Endothelial cell of umbilical vein (primary cell): ENCODE measurements at regions not wholly inside any gene's neighbourhood (a gene's known extent, or its start where the extent isn't known, plus 50 kb on each side); places are given as distances from the start of the nearest gene placed in this dataset.

Source experiments
- BruUV-seq: library from RNA; stranded (reverse); fragments of 400-500 nt; replicated peaks from 2 replicates; lab custom pipeline; 2021; lab: Mats Ljungman, UMichigan
- CTCF ChIA-PET: fragments of 300-600, 350-600 bp; sonication (Branson Sonifier 250); formaldehyde crosslinking; loops from one replicate; lab custom pipeline; 2021; ENCODE audit warnings: antibody characterized with exemption, inconsistent platforms; lab: Charles Lee
- POLR2A ChIA-PET: fragments of 300-600, 350-600 bp; sonication (Branson Sonifier 250); formaldehyde crosslinking; loops from one replicate; lab custom pipeline; 2021; ENCODE audit warnings: antibody characterized with exemption, inconsistent platforms; lab: Charles Lee
- DNase-seq: peaks from one replicate; pipeline ENCODE4 v3.0.0-alpha.2; 2011; ENCODE audit warnings: low read depth, low spot score
- FAIRE-seq: peaks from 2 replicates; lab custom pipeline; 2011; peaks lifted over from hg19 to GRCh38; lab: Jason Lieb, UNC
- H2AFZ ChIP-seq: 2 replicates; pipeline ENCODE4 v1.6.0; 2012; ENCODE audit warnings: low read depth, low read length, control low read depth, inconsistent platforms
- H3K27ac ChIP-seq: 2 replicates; pipeline ENCODE4 v1.5.1; 2011; ENCODE audit warnings: low read depth, mild to moderate bottlenecking, control low read depth, low read length, moderate library complexity; ENCODE audit not compliant: insufficient read depth
- H3K27me3 ChIP-seq, 2 experiments: 2 replicates each; pipeline versions ENCODE4 v1.6.0 to v1.6.1; 2011; ENCODE audit warnings: low read length in 2 of 2, mixed read lengths in 1 of 2; ENCODE audit not compliant: control insufficient read depth in 2 of 2, insufficient read depth in 2 of 2
- H3K36me3 ChIP-seq, 2 experiments: 2 replicates in 1 of 2; 3 replicates in 1 of 2; pipeline ENCODE4 v1.5.1; 2011; ENCODE audit warnings: low read length in 2 of 2, mild to moderate bottlenecking in 1 of 2, moderate library complexity in 1 of 2; ENCODE audit not compliant: control insufficient read depth in 2 of 2, insufficient read depth in 2 of 2; ENCODE audit errors: extremely low read depth in 1 of 2
- H3K4me1 ChIP-seq: 3 replicates; pipeline ENCODE4 v1.5.1; 2011; ENCODE audit warnings: mild to moderate bottlenecking, low read length; ENCODE audit not compliant: control insufficient read depth, insufficient read depth; ENCODE audit errors: extremely low read depth
- H3K4me2 ChIP-seq: 2 replicates; pipeline ENCODE4 v1.6.1; 2011; ENCODE audit warnings: low read length, control low read depth, mixed read lengths; ENCODE audit not compliant: insufficient read depth
- H3K4me3 ChIP-seq, 3 experiments: fragments of 200-600 bp in 1 of 3; sonication (generic), shearing (Covaris generic) in 1 of 3; replicated peaks in 1 of 3; 2 replicates each; pipeline ENCODE4 v1.5.1; 2011 to 2016; ENCODE audit warnings: control low read depth in 3 of 3, low read length in 3 of 3, mild to moderate bottlenecking in 2 of 3, inconsistent platforms in 1 of 3, low read depth in 1 of 3, moderate library complexity in 1 of 3; ENCODE audit not compliant: insufficient read depth in 1 of 3
- H3K79me2 ChIP-seq: 2 replicates; pipeline ENCODE4 v1.6.0; 2012; ENCODE audit warnings: low read length, inconsistent platforms; ENCODE audit not compliant: control insufficient read depth, insufficient read depth
- H3K9ac ChIP-seq: replicated peaks from 2 replicates; pipeline ENCODE3; 2011; ENCODE audit warnings: low read length, control low read depth; ENCODE audit not compliant: insufficient read depth; ENCODE audit errors: extremely low read depth
- H3K9me1 ChIP-seq: replicated peaks from 3 replicates; pipeline ENCODE4 v1.6.0; 2011; ENCODE audit warnings: mild to moderate bottlenecking, low read length; ENCODE audit not compliant: control insufficient read depth, insufficient read depth; ENCODE audit errors: extremely low read depth
- H3K9me3 ChIP-seq: replicated peaks from 2 replicates; pipeline ENCODE4 v1.5.1; 2012; ENCODE audit warnings: low read length, inconsistent platforms; ENCODE audit not compliant: control insufficient read depth, insufficient read depth
- H4K20me1 ChIP-seq: replicated peaks from 2 replicates; pipeline ENCODE3; 2011; ENCODE audit warnings: mild to moderate bottlenecking, low read length; ENCODE audit not compliant: control insufficient read depth, insufficient read depth; ENCODE audit errors: extremely low read depth
- EZH2 ChIP-seq: IDR thresholded peaks from 2 replicates; pipeline ENCODE4 v1.6.1; 2012; ENCODE audit warnings: borderline replicate concordance, low read depth, mild to moderate bottlenecking, moderate library complexity, low read length, inconsistent platforms; ENCODE audit not compliant: severe bottlenecking
- FOS ChIP-seq: IDR thresholded peaks from 2 replicates; pipeline ENCODE4 v1.6.1; 2011; ENCODE audit warnings: mild to moderate bottlenecking, low read length, moderate library complexity, borderline replicate concordance; ENCODE audit not compliant: insufficient read depth
- GATA2 ChIP-seq: IDR thresholded peaks from 2 replicates; pipeline ENCODE4 v1.7.0; 2011; ENCODE audit warnings: low read depth, mild to moderate bottlenecking, moderate library complexity, mixed read lengths, low read length; ENCODE audit not compliant: insufficient read length, insufficient read depth
- JUN ChIP-seq: IDR thresholded peaks from 2 replicates; pipeline ENCODE4 v1.6.1; 2011; ENCODE audit warnings: borderline replicate concordance, low read depth; ENCODE audit not compliant: insufficient read length, insufficient read depth
- MYC ChIP-seq: IDR thresholded peaks from one replicate; pipeline ENCODE4 v1.6.1; 2011; ENCODE audit warnings: mild to moderate bottlenecking, low read depth, low read length
- POLR2A ChIP-seq: IDR thresholded peaks from 2 replicates; pipeline ENCODE4 v1.6.1; 2012; ENCODE audit warnings: low read depth, mild to moderate bottlenecking, control low read depth, low read length
- POLR2AphosphoS5 ChIP-seq: IDR thresholded peaks from 2 replicates; pipeline ENCODE4 v1.6.1; 2012; ENCODE audit warnings: low read depth, mild to moderate bottlenecking, control low read depth, low read length, moderate library complexity; ENCODE audit not compliant: insufficient read depth
- dilution Hi-C: fragments of 300-500 bp; cut with MboI; formaldehyde crosslinking; loops from one replicate; pipeline ENCODE4 v1.15.0; 2019; ENCODE audit warnings: low sequenced_read_pairs; ENCODE audit not compliant: extremely low pct_ligation_motif_present
- intact Hi-C: fragments of 100-400 bp; cut with micrococcal nuclease; formaldehyde crosslinking; loops from one replicate; pipeline ENCODE4 v1.10.0; 2022
- TF ChIP-seq, protein P1 (sequence below), 2 donors: IDR thresholded peaks; 1 replicate in 1 of 2; 2 replicates in 1 of 2; pipeline ENCODE4 v1.5.1; 2011; ENCODE audit warnings: low read length in 2 of 2, mild to moderate bottlenecking in 2 of 2, moderate library complexity in 2 of 2, control low read depth in 1 of 2, inconsistent platforms in 1 of 2, low read depth in 1 of 2; ENCODE audit not compliant: insufficient read depth in 1 of 2; ENCODE audit errors: extremely low read depth in 1 of 2
- TF ChIP-seq, protein P2 (sequence below): IDR thresholded peaks from 2 replicates; pipeline ENCODE4 v1.6.1; 2011; ENCODE audit not compliant: insufficient read depth, insufficient read length

DNA sequence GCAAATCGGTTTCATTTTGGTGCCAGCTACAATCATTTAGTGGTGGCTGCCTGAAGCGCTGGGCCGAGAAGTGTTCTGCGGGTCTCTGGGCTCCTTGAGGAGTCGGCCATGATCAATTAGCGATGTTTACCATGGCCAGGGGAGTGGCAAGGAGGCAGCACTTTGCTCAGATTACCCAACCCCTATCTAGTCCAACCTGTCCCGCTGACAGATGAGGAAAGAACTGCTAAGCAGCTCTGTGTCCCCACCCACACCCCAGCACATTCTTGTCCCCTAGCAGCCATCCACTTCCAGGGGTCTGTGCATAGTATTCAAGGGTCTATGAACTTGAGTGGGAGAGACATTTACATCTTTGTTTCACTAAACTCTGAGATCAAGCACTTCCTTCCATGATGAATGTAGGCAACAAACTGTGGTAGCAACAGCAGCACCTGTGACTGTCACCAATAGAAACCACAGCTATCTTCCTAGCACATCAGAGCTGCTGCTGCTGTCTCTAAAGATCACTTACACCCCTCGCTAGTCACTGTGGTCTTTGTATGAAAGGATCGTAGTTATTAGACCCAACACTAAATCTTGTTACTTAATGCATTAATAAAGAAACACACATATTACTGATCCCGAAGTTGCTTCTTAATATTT is 331.6 kb downstream of the BCOR start:
- Histone ChIP-seq H3K27ac (no peak overlapping the region), H3K79me2 (no peaks in the 10 kb centered on the region), H3K4me1 (peaks cover 9% of the 10 kb centered on the region), H4K20me1 (no peaks in the 10 kb centered on the region), H3K4me2 (no peak overlapping the region), H3K9ac (no peak overlapping the region), H3K36me3 (no peaks in the 10 kb centered on the region), H2AFZ (no peak overlapping the region), H3K9me1 (no peaks in the 10 kb centered on the region), H3K9me3 (no peaks in the 10 kb centered on the region), H3K4me3 (no peak overlapping the region), H3K27me3 (no peaks in the 10 kb centered on the region)
- intact Hi-C loops (no loop called here), dilution Hi-C loops (no loop called here)
- CTCF ChIA-PET, result no interaction called here
- POLR2A ChIA-PET, result no interaction called here
- TF ChIP-seq EZH2 (no peak), GATA2 (no peak), POLR2AphosphoS5 (no peak), MYC (no peak), POLR2A (no peak), JUN (no peak), FOS (no peak)
- TF ChIP-seq, protein P1, sequence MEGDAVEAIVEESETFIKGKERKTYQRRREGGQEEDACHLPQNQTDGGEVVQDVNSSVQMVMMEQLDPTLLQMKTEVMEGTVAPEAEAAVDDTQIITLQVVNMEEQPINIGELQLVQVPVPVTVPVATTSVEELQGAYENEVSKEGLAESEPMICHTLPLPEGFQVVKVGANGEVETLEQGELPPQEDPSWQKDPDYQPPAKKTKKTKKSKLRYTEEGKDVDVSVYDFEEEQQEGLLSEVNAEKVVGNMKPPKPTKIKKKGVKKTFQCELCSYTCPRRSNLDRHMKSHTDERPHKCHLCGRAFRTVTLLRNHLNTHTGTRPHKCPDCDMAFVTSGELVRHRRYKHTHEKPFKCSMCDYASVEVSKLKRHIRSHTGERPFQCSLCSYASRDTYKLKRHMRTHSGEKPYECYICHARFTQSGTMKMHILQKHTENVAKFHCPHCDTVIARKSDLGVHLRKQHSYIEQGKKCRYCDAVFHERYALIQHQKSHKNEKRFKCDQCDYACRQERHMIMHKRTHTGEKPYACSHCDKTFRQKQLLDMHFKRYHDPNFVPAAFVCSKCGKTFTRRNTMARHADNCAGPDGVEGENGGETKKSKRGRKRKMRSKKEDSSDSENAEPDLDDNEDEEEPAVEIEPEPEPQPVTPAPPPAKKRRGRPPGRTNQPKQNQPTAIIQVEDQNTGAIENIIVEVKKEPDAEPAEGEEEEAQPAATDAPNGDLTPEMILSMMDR (IDR thresholded peaks at IDR 0.05; ENCODE audit: extremely low read depth in 1 of 2, insufficient read depth in 1 of 2, low read depth in 1 of 2, low read length in 2 of 2), result no peak
- TF ChIP-seq, protein P2, sequence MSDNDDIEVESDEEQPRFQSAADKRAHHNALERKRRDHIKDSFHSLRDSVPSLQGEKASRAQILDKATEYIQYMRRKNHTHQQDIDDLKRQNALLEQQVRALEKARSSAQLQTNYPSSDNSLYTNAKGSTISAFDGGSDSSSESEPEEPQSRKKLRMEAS, result no peak
- no peak for FAIRE-seq
- BruUV-seq, result no TSS peak
- no peak for DNase-seq
